Fibroblast of lung (primary cell): ENCODE measurements at regions not wholly inside any gene's neighbourhood (a gene's known extent, or its start where the extent isn't known, plus 50 kb on each side); places are given as distances from the start of the nearest gene placed in this dataset.
"Not testable (repeated sequence)": the region's sequence is repeated elsewhere in the genome, so short reads cannot be mapped to it uniquely, and the experiment has no call there.

Experiments
- DNase-seq, 2 donors: peaks; one replicate each; pipeline versions ENCODE4 v3.0.0 to v3.0.0-alpha.2; 2010; ENCODE audit warnings: low read depth in 2 of 2
- H2AFZ ChIP-seq: 2 replicates; pipeline ENCODE4 v1.5.1; 2012; ENCODE audit warnings: low read length, control low read depth, inconsistent platforms
- H3K27ac ChIP-seq: 2 replicates; pipeline ENCODE4 v1.5.1; 2011; ENCODE audit warnings: low read length, control low read depth; ENCODE audit not compliant: insufficient read depth
- H3K27me3 ChIP-seq: 2 replicates; pipeline ENCODE4 v1.5.1; 2011; ENCODE audit warnings: mild to moderate bottlenecking, low read length; ENCODE audit not compliant: control insufficient read depth, insufficient read depth
- H3K36me3 ChIP-seq: 2 replicates; pipeline ENCODE4 v1.5.1; 2011; ENCODE audit warnings: low read length; ENCODE audit not compliant: control insufficient read depth, insufficient read depth
- H3K4me1 ChIP-seq: 2 replicates; pipeline ENCODE4 v1.5.1; 2011; ENCODE audit warnings: low read length; ENCODE audit not compliant: control insufficient read depth, insufficient read depth; ENCODE audit errors: extremely low read depth
- H3K4me2 ChIP-seq: 2 replicates; pipeline ENCODE4 v1.5.1; 2011; ENCODE audit warnings: low read length, control low read depth; ENCODE audit not compliant: insufficient read depth; ENCODE audit errors: extremely low read depth
- H3K4me3 ChIP-seq, 4 experiments: fragments of 200-600 bp in 1 of 4; sonication (generic) in 1 of 4; replicated peaks in 1 of 4; 2 replicates each; pipeline ENCODE4 v1.5.1; 2011 to 2016; ENCODE audit warnings: low read length in 4 of 4, low read depth in 3 of 4, mild to moderate bottlenecking in 3 of 4, control low read depth in 2 of 4, inconsistent platforms in 1 of 4, mixed read lengths in 1 of 4; ENCODE audit not compliant: insufficient read depth in 1 of 4; ENCODE audit errors: control extremely low read depth in 1 of 4
- H3K79me2 ChIP-seq: 2 replicates; pipeline ENCODE4 v1.5.1; 2012; ENCODE audit warnings: mild to moderate bottlenecking, low read length, inconsistent platforms; ENCODE audit not compliant: control insufficient read depth, insufficient read depth
- H3K9ac ChIP-seq: 2 replicates; pipeline ENCODE4 v1.5.1; 2011; ENCODE audit warnings: mild to moderate bottlenecking, low read length, control low read depth; ENCODE audit not compliant: insufficient read depth
- H3K9me3 ChIP-seq: 2 replicates; pipeline ENCODE4 v1.5.1; 2012; ENCODE audit warnings: low read depth, low read length; ENCODE audit not compliant: control insufficient read depth, insufficient read depth
- H4K20me1 ChIP-seq: 2 replicates; pipeline ENCODE4 v1.5.1; 2011; ENCODE audit warnings: low read length; ENCODE audit not compliant: control insufficient read depth, insufficient read depth; ENCODE audit errors: extremely low read depth
- CTCF ChIP-seq, 2 donors: IDR thresholded peaks in 1 of 2; conservative IDR thresholded peaks in 1 of 2; 1 replicate in 1 of 2; 2 replicates in 1 of 2; pipeline ENCODE4 v1.5.1; 2011 to 2012; ENCODE audit warnings: low read length in 2 of 2, control low read depth in 1 of 2, inconsistent platforms in 1 of 2, low read depth in 1 of 2, mild to moderate bottlenecking in 1 of 2
- EZH2 ChIP-seq: IDR thresholded peaks from 2 replicates; pipeline ENCODE4 v1.5.1; 2012; ENCODE audit warnings: low read length, control low read depth, mild to moderate bottlenecking; ENCODE audit errors: missing control alignments

GRCh38 chr5:110001648-110002047 lies 311.9 kb downstream of the MAN2A1 start:
- H3K9ac ChIP-seq: no peak overlapping the region
- no peaks in the 10 kb centered on the region for H3K4me1 ChIP-seq
- H3K4me3 ChIP-seq: no peak overlapping the region
- H3K4me2 ChIP-seq: no peak overlapping the region
- H4K20me1 ChIP-seq: no peaks in the 10 kb centered on the region
- H3K36me3 ChIP-seq: no peaks in the 10 kb centered on the region
- H3K27ac ChIP-seq: no peak overlapping the region
- TF ChIP-seq EZH2 (no peak), CTCF (conservative IDR thresholded peaks at IDR 0.05 in 1 of 2, IDR thresholded peaks at IDR 0.05 in 1 of 2; ENCODE audit: low read depth in 1 of 2, low read length in 2 of 2) (no peak)
- no peak overlapping the region for H2AFZ ChIP-seq
- H3K27me3 ChIP-seq: no peaks in the 10 kb centered on the region
- no peak for DNase-seq
- H3K79me2 ChIP-seq: no peaks in the 10 kb centered on the region
- no peaks in the 10 kb centered on the region for H3K9me3 ChIP-seq

- no peaks in the 10 kb centered on the region for H3K79me2 ChIP-seq
- no peak overlapping the region for H2AFZ ChIP-seq
- no peak overlapping the region for H3K27ac ChIP-seq
- H3K4me1 ChIP-seq: no peaks in the 10 kb centered on the region
- no peaks in the 10 kb centered on the region for H3K9me3 ChIP-seq
- H3K27me3 ChIP-seq: no peaks in the 10 kb centered on the region
- H3K9ac ChIP-seq: no peak overlapping the region
- H4K20me1 ChIP-seq: no peaks in the 10 kb centered on the region
- H3K4me3 ChIP-seq: no peak overlapping the region
- DNase-seq: peak in 1 of 2 donors; percentile 16
- no peak overlapping the region for H3K4me2 ChIP-seq
- no peak for TF ChIP-seq EZH2
- no peak for TF ChIP-seq CTCF (conservative IDR thresholded peaks at IDR 0.05 in 1 of 2, IDR thresholded peaks at IDR 0.05 in 1 of 2; ENCODE audit: low read depth in 1 of 2, low read length in 2 of 2)
- no peaks in the 10 kb centered on the region for H3K36me3 ChIP-seq
Observed at GRCh38 chr5:110002652-110003051, 312.9 kb downstream of the MAN2A1 start.

- not testable (repeated sequence) for H3K9ac ChIP-seq, H2AFZ ChIP-seq, DNase-seq, H3K27ac ChIP-seq, H3K27me3 ChIP-seq, H3K36me3 ChIP-seq, H3K4me2 ChIP-seq, H3K4me1 ChIP-seq, H3K9me3 ChIP-seq, H3K79me2 ChIP-seq, H3K4me3 ChIP-seq, H4K20me1 ChIP-seq
Observed at GRCh38 chr5:110005907-110006562, 316.3 kb downstream of the MAN2A1 start.
